Nephron (organoid): ENCODE measurements at regions not wholly inside any gene's neighbourhood (a gene's known extent, or its start where the extent isn't known, plus 50 kb on each side); places are given as distances from the start of the nearest gene placed in this dataset.

ENCODE experiments used
- H3K27ac Mint-ChIP-seq, 3 experiments: 2 replicates each; pipeline ENCODE4 v1.8.0; 2020; ENCODE audit warnings: mixed read lengths in 3 of 3, mild to moderate bottlenecking in 2 of 3, moderate library complexity in 1 of 3
- H3K27me3 Mint-ChIP-seq: 2 replicates; pipeline ENCODE4 v1.8.0; 2021; ENCODE audit warnings: low read depth, mild to moderate bottlenecking, moderate library complexity, mixed read lengths
- H3K36me3 Mint-ChIP-seq: 2 replicates; pipeline ENCODE4 v1.8.0; 2020; ENCODE audit warnings: low read depth, mixed read lengths
- H3K4me1 Mint-ChIP-seq: 2 replicates; pipeline ENCODE4 v1.8.0; 2020; ENCODE audit warnings: mixed read lengths
- H3K4me3 Mint-ChIP-seq, 3 experiments: 2 replicates each; pipeline ENCODE4 v1.8.0; 2020; ENCODE audit warnings: mild to moderate bottlenecking in 3 of 3, mixed read lengths in 3 of 3, moderate library complexity in 2 of 3
- H3K9me3 Mint-ChIP-seq: 2 replicates; pipeline ENCODE4 v1.8.0; 2020; ENCODE audit warnings: mixed read lengths
- TF ChIP-seq, protein P1 (sequence below), 3 experiments: fragments of 200-600 bp; sonication (generic); IDR thresholded peaks; one replicate each; pipeline ENCODE4 v1.5.0; 2021; ENCODE audit warnings: antibody characterized with exemption in 3 of 3; ENCODE audit not compliant: unreplicated experiment in 3 of 3

DNA sequence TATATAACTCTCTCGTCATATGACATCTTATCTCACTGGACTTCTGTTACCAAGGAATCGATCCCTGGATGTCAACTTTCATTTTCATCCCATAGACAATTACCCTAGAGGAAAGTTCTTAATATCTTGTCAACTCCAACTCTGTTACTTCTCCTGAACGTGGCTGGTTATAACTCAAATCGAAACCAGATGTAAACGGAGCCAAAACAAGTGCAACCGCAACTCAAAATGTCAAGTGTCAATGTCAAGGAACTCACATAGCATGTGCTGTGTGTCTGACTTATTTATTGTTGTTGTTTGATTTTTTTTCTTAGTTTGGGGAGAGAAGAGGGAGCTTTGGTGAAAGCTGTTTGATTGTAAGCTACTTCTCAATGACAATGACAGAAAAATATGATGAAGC lies 108.6 kb downstream of the VIP start:
- H3K4me3 Mint-ChIP-seq: no peak overlapping the region

DNA sequence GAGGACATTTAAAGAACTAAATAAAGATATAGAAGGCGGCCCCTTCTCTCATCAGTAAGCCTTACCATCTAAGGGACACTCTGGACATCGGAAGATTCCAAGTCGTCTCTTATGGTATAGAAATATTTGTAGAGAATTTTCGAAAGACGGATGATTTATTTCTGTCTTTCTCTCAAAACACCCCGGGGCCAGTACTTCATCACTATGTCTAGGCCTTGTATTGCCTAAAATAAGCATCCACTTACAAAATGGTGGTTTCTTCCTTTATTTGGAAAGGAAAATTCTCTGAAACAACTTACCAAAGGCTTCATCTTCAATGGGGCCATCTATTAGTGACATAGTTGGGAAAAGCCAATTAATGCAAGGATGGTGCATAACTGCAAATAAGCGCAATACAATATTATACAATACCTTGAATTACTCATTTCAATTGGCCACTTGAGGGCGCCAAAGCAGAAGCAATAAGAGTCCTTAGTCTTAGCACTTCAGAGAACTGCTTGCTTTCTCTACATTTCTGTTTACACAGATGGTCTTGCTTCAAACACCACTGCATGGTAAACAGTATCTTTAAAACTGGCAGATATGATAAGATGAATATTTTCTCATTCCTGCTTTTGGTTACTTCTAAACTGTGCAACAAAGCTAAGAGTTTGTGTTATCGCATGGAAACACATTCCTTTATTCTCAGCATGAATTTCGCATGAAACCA lies 113.2 kb downstream of the VIP start:
- H3K9me3 Mint-ChIP-seq: no peaks in the 10 kb centered on the region
- H3K4me1 Mint-ChIP-seq: no peaks in the 10 kb centered on the region
- H3K36me3 Mint-ChIP-seq: no peaks in the 10 kb centered on the region
- H3K27ac Mint-ChIP-seq: no peak overlapping the region
- peaks cover under 1% of the 10 kb centered on the region for H3K27me3 Mint-ChIP-seq
- TF ChIP-seq, protein P1, sequence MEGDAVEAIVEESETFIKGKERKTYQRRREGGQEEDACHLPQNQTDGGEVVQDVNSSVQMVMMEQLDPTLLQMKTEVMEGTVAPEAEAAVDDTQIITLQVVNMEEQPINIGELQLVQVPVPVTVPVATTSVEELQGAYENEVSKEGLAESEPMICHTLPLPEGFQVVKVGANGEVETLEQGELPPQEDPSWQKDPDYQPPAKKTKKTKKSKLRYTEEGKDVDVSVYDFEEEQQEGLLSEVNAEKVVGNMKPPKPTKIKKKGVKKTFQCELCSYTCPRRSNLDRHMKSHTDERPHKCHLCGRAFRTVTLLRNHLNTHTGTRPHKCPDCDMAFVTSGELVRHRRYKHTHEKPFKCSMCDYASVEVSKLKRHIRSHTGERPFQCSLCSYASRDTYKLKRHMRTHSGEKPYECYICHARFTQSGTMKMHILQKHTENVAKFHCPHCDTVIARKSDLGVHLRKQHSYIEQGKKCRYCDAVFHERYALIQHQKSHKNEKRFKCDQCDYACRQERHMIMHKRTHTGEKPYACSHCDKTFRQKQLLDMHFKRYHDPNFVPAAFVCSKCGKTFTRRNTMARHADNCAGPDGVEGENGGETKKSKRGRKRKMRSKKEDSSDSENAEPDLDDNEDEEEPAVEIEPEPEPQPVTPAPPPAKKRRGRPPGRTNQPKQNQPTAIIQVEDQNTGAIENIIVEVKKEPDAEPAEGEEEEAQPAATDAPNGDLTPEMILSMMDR (IDR thresholded peaks at IDR 0.05; ENCODE audit: unreplicated experiment in 3 of 3): peak; percentile 65 to 73 (median 72)
- H3K4me3 Mint-ChIP-seq: no peak overlapping the region

More for the DNA sequence above, 108.6 kb downstream of the VIP start:
- H3K4me1 Mint-ChIP-seq: peaks cover 6% of the 10 kb centered on the region
- TF ChIP-seq, protein P1 (IDR thresholded peaks at IDR 0.05; ENCODE audit: unreplicated experiment in 3 of 3): no peak
- H3K27ac Mint-ChIP-seq: no peak overlapping the region
- H3K9me3 Mint-ChIP-seq: no peaks in the 10 kb centered on the region
- H3K27me3 Mint-ChIP-seq: peaks cover 4% of the 10 kb centered on the region
- H3K36me3 Mint-ChIP-seq: no peaks in the 10 kb centered on the region

DNA sequence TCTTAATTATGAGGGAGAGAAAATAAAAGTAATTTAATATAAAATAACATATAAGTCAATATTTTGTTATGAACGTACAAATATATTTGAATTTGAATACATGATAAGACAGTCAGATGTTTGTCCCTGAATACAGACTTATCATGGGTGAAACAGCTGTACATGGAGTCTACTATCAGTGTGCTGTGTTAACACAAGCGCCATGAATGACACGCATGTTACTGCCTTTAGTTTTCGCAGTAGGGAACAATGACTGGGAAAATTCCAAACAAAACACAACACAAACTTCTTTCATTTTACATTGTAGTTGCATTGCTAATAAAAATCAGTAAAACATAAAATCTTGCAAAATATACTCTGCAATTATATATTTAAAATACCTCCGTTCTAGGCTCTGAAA lies 108.6 kb downstream of the FBXO5 start:
- TF ChIP-seq, protein P1 (IDR thresholded peaks at IDR 0.05; ENCODE audit: unreplicated experiment in 3 of 3): no peak
- Mint-ChIP-seq H3K36me3 (no peaks in the 10 kb centered on the region), H3K27ac (no peak overlapping the region), H3K4me3 (no peak overlapping the region), H3K9me3 (peaks cover 3% of the 10 kb centered on the region), H3K27me3 (no peaks in the 10 kb centered on the region), H3K4me1 (no peaks in the 10 kb centered on the region)

DNA sequence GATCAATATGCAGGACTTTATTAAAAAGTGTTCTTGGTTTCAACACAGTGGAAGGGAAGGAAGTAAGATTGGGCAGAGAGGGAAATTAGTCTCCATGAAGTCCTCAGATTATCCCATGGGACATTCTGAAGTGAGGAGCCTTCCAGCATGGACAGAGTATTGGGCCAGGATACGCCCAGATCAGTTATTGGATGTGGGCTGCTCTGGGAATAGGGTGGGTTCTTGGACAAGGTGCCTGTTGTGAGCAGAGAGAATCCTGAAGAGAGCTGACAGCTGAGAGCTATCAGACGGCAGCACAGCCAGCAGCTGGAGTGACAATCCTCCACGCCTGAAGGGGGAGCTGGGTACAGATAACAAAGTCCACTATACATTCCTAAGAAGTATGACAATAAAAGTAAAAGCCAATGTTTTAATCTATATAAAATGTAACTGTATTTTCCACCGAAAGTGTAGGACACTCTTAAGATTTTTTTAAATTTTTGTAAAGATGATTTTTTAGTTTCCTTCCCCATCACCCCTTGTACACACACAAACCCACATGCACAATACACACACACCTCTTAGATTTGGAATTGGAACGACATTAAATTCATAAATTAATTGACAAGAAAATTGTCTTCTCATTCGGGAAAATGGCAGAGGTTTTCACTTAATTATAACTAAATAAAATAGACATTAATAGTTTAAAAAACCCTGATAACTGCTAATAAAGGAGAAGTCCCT lies 107.8 kb downstream of the FBXO5 start:
- Mint-ChIP-seq H3K4me3 (no peak overlapping the region), H3K4me1 (no peaks in the 10 kb centered on the region), H3K36me3 (no peaks in the 10 kb centered on the region), H3K9me3 (peaks cover 10% of the 10 kb centered on the region), H3K27ac (no peak overlapping the region), H3K27me3 (no peaks in the 10 kb centered on the region)
- TF ChIP-seq, protein P1 (IDR thresholded peaks at IDR 0.05; ENCODE audit: unreplicated experiment in 3 of 3): no peak

DNA sequence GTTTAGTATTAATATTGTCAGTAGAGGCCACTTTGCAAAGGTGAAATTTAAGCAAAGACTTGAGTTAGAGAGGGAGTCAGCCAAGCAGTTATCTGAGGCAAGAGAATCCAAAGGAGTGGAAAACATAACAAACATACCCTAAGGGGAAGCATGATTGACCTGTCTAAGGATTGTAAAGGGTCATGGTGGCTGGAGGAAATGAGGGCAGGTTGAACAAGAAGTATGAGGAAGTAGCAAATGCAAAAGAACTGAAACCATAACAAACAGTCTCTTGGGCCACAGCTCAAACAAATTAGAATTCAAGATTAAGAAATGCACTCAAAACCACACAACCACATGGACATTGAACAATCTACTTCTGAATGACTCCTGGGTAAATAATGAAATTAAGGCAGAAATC lies 103.2 kb downstream of the FBXO5 start:
- Mint-ChIP-seq H3K27ac (no peak overlapping the region), H3K9me3 (peaks cover 29% of the 10 kb centered on the region), H3K4me1 (no peaks in the 10 kb centered on the region), H3K36me3 (no peaks in the 10 kb centered on the region), H3K4me3 (no peak overlapping the region), H3K27me3 (no peaks in the 10 kb centered on the region)
- TF ChIP-seq, protein P1 (IDR thresholded peaks at IDR 0.05; ENCODE audit: unreplicated experiment in 3 of 3): no peak
